Stomach (tissue), 4 donors: ENCODE measurements at regions not wholly inside any gene's neighbourhood (a gene's known extent, or its start where the extent isn't known, plus 50 kb on each side); places are given as distances from the start of the nearest gene placed in this dataset.

Experiments
- CTCF ChIP-seq, 7 experiments: fragments of 450-650 bp in 4 of 7; fragments of 200-600 bp in 3 of 7; sonication (generic) in 3 of 7; IDR thresholded peaks; one replicate each; pipeline ENCODE4 v1.5.1; 2016 to 2019; ENCODE audit warnings: antibody characterized with exemption in 7 of 7, control low read depth in 2 of 7, mild to moderate bottlenecking in 1 of 7
- EP300 ChIP-seq: sonication (generic); formaldehyde crosslinking; IDR thresholded peaks from one replicate; pipeline ENCODE4 v1.6.1; 2017; ENCODE audit warnings: antibody characterized with exemption
- POLR2A ChIP-seq, 4 donors: fragments of 450-650 bp; IDR thresholded peaks; one replicate each; pipeline ENCODE4 v1.6.1; 2016; ENCODE audit warnings: antibody characterized with exemption in 4 of 4, control low read depth in 2 of 4, mild to moderate bottlenecking in 1 of 4, moderate library complexity in 1 of 4
- POLR2AphosphoS5 ChIP-seq, 3 donors: sonication (generic); formaldehyde crosslinking; IDR thresholded peaks; one replicate each; pipeline ENCODE4 v1.6.1; 2016; ENCODE audit warnings: antibody characterized with exemption in 3 of 3

GRCh38 chr19:29029268-29029958 lies 183.5 kb downstream of the UQCRFS1 start:
- TF ChIP-seq CTCF (IDR thresholded peaks at IDR 0.05) (no peak), POLR2AphosphoS5 (IDR thresholded peaks at IDR 0.05) (no peak), EP300 (no peak), POLR2A (IDR thresholded peaks at IDR 0.05) (no peak)
